ENCODE measurements at regions not wholly inside any gene's neighbourhood (a gene's known extent, or its start where the extent isn't known, plus 50 kb on each side); places are given as distances from the start of the nearest gene placed in this dataset.

- Histone ChIP-seq H3K4ac (ENCODE audit: low read depth, low read length) (no peak overlapping the region), H4K8ac (replicated peaks; ENCODE audit: insufficient read length, low read depth, low read length) (no peak overlapping the region), H3K4me1 (ENCODE audit: insufficient read depth, low read length) (no peaks in the 10 kb centered on the region), H3K23me2 (ENCODE audit: insufficient read length, low read depth, low read length, poor library complexity, severe bottlenecking) (no peaks in the 10 kb centered on the region), H3K27ac (ENCODE audit: insufficient read length, low read depth, low read length) (no peak overlapping the region), H3K79me2 (ENCODE audit: insufficient read depth, low read length) (no peaks in the 10 kb centered on the region), H2BK5ac (ENCODE audit: insufficient read length, low read length) (no peak overlapping the region), H2AK5ac (ENCODE audit: insufficient read length, low read length) (no peak overlapping the region), H2AFZ (ENCODE audit: low read length) (no peak overlapping the region), H2BK15ac (ENCODE audit: low read depth, low read length) (no peak overlapping the region), H3K23ac (ENCODE audit: insufficient read length, low read depth, low read length) (no peak overlapping the region), H3K9ac (ENCODE audit: extremely low read depth, insufficient read length, low read length) (no peak overlapping the region), H4K20me1 (ENCODE audit: control insufficient read depth, insufficient read depth, insufficient read length) (no peaks in the 10 kb centered on the region), H3K27me3 (ENCODE audit: insufficient read depth, low read length) (no peaks in the 10 kb centered on the region), H3T11ph (ENCODE audit: low read length) (no peak overlapping the region), H4K91ac (ENCODE audit: insufficient read length, low read depth, low read length) (no peak overlapping the region), H4K5ac (ENCODE audit: insufficient read length, low read depth, low read length) (no peak overlapping the region), H2BK120ac (ENCODE audit: low read depth, low read length, poor library complexity, severe bottlenecking) (no peak overlapping the region), H3K14ac (ENCODE audit: insufficient read depth, low read length) (no peak overlapping the region), H3K18ac (ENCODE audit: insufficient read length, low read depth, low read length) (no peak overlapping the region), H3K9me3 (ENCODE audit: control insufficient read depth, low read depth, low read length) (no peaks in the 10 kb centered on the region), H2BK20ac (ENCODE audit: low read depth, low read length, poor library complexity, severe bottlenecking) (no peak overlapping the region), H2BK12ac (ENCODE audit: insufficient read length, low read depth, low read length) (no peak overlapping the region), H3K56ac (ENCODE audit: insufficient read length, low read depth, low read length) (no peak overlapping the region), H3K79me1 (ENCODE audit: insufficient read depth, low read depth, low read length, poor library complexity, severe bottlenecking) (no peaks in the 10 kb centered on the region), H3K4me2 (ENCODE audit: insufficient read depth, insufficient read length, low read length) (no peak overlapping the region)
- no peaks in the 10 kb centered on the region for H3K4me1 Mint-ChIP-seq
- no peaks in the 10 kb centered on the region for H3K27me3 Mint-ChIP-seq (ENCODE audit: low read depth)
- H3K4me3 Mint-ChIP-seq, result no peak overlapping the region
- no peak for TF ChIP-seq CTCF (conservative IDR thresholded peaks at IDR 0.05)
- H3K36me3 Mint-ChIP-seq (ENCODE audit: insufficient read depth in 1 of 3, low read depth in 3 of 3), result peaks cover 0 to 4% (median 0%) of the 10 kb centered on the region in 3 experiments; a peak in 2 of 7 replicates
- WGBS (ENCODE audit: extremely low coverage, insufficient read length, low lambda C conversion rate), result no CpG with 5 or more reads among the region's 5 CpGs
- peaks cover 7% of the 10 kb centered on the region in 2 experiments; a peak in 3 of 5 replicates for H3K9me3 Mint-ChIP-seq
- no peak for DNase-seq
- H3K27ac Mint-ChIP-seq, result no peak overlapping the region
Measured at GRCh38 chr4:153955327-153955726, 166.4 kb upstream of the SFRP2 start.

Measured in H9 (cell line).